NCI-H2227 treated with DMSO at 0.1 percent for 48 hours (cell line): ENCODE measurements at regions not wholly inside any gene's neighbourhood (a gene's known extent, or its start where the extent isn't known, plus 50 kb on each side); places are given as distances from the start of the nearest gene placed in this dataset.
A peak's percentile ranks its signal among the peaks of the same experiment; 100 is the strongest.
"Not testable (repeated sequence)": the region's sequence is repeated elsewhere in the genome, so short reads cannot be mapped to it uniquely, and the experiment has no call there.

Source experiments
- DNase-seq: peaks from one replicate; lab custom pipeline; 2025; lab: John Stamatoyannopoulos, UW

GRCh38 chr5:163696579-163696887 is 191.1 kb downstream of the MAT2B start:
- DNase-seq: no peak

- DNase-seq: no peak
These were observed 200.8 kb downstream of the MAT2B start for GRCh38 chr5:163706053-163706771.

GRCh38 chr5:163712011-163712410 is 206.6 kb downstream of the MAT2B start:
- DNase-seq: no peak

GRCh38 chr5:163718272-163718671 is 212.9 kb downstream of the MAT2B start:
- no peak for DNase-seq

- no peak for DNase-seq
These were observed 218.9 kb downstream of the MAT2B start for GRCh38 chr5:163724305-163724704.

- no peak for DNase-seq
These were observed 221.6 kb downstream of the MAT2B start for GRCh38 chr5:163727028-163727427.

GRCh38 chr5:163730206-163730756 is 224.9 kb downstream of the MAT2B start:
- no peak for DNase-seq

- no peak for DNase-seq
These were observed 225.8 kb downstream of the MAT2B start for GRCh38 chr5:163731256-163731655.

- no peak for DNase-seq
These were observed 229.7 kb downstream of the MAT2B start for GRCh38 chr5:163735069-163735468.

- DNase-seq: no peak
These were observed 242.2 kb downstream of the MAT2B start for GRCh38 chr5:163747586-163747985.

GRCh38 chr5:163748934-163749333 is 243.5 kb downstream of the MAT2B start:
- no peak for DNase-seq

- DNase-seq: not testable (repeated sequence)
These were observed 245.0 kb downstream of the MAT2B start for GRCh38 chr5:163750415-163750814.

GRCh38 chr5:163755505-163755904 is 250.1 kb downstream of the MAT2B start:
- DNase-seq: no peak

GRCh38 chr5:163756170-163756569 is 250.8 kb downstream of the MAT2B start:
- DNase-seq: no peak

GRCh38 chr5:163757344-163757743 is 251.9 kb downstream of the MAT2B start:
- DNase-seq: no peak

GRCh38 chr5:163758283-163758711 is 252.9 kb downstream of the MAT2B start:
- DNase-seq: no peak

- DNase-seq: no peak
These were observed 253.7 kb downstream of the MAT2B start for GRCh38 chr5:163759000-163759704.

- no peak for DNase-seq
These were observed 255.1 kb downstream of the MAT2B start for GRCh38 chr5:163760498-163760897.

- no peak for DNase-seq
These were observed 261.7 kb downstream of the MAT2B start for GRCh38 chr5:163766936-163767670.

GRCh38 chr5:163770625-163771024 is 265.2 kb downstream of the MAT2B start:
- DNase-seq: no peak

- no peak for DNase-seq
These were observed 266.8 kb downstream of the MAT2B start for GRCh38 chr5:163772241-163772640.

GRCh38 chr5:163772644-163773043 is 267.2 kb downstream of the MAT2B start:
- peak; percentile 68 for DNase-seq

GRCh38 chr5:163773226-163773625 is 267.8 kb downstream of the MAT2B start:
- DNase-seq: peak; percentile 68
